Stimulated activated CD8-positive, alpha-beta memory T cell treated with anti-CD3 and anti-CD28 coated beads, Interleukin-7, amount 100 ng/mL, for 48 hours (primary cell): ENCODE measurements at regions not wholly inside any gene's neighbourhood (a gene's known extent, or its start where the extent isn't known, plus 50 kb on each side); places are given as distances from the start of the nearest gene placed in this dataset.

Experiments
- DNase-seq, 2 donors: peaks; one replicate each; pipeline ENCODE4 v3.0.0-alpha.2; 2020; ENCODE audit warnings: low read depth in 1 of 2; ENCODE audit errors: extremely low read depth in 1 of 2

GRCh38 chr2:64196963-64197362 lies 52.7 kb upstream of the PELI1 start:
- no peak for DNase-seq

DNA sequence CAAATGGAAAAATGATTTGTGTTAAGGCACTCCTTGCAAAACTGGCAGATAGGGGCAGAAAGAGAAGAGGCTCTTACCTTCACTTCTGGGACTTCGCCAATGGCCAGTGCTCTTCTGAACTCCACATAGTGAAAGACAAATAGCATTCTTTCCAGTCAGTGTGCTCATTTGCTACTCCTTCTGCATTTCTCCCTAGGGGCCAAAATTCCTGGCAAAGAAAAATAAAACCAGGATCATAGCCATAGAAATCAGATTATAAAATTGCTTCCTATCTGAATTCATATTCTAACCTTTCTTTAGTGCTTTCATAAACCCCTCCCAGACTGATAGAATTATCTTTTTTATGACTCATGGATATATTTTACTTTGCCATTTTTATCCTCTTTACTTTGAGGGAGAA lies 56.9 kb upstream of the PELI1 start:
- no peak for DNase-seq

DNA sequence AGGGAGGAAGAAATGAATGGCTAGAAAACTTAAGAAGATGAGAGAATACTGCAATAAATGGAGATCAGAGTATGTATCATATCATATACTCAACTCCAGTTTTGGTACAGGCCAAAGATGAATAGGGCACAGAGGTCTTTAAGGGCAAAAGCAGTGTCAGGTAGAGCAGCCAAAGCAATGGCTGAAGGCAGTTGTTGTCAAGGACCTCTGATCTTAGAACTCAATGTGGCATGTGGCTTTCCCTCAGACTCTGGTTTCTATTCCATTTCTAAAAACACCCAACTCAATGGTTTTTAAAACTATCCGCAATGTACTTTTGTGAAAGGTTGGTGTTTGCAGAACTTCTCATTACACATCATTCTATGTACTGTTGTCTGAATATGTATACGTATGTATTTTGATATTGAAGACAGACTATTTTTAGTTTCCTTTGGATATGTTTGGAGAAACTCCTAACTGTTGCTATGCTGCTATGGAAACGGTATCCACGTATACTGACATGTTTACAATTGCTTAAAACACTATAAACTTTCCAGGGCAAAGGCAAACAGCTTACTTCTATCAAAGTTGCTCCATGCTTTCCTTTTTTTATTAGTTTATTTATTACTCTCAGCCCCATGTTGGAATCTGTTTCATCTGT lies 58.1 kb upstream of the PELI1 start:
- no peak for DNase-seq

- DNase-seq = no peak
Measured at GRCh38 chr2:64203131-64203857, 59.1 kb upstream of the PELI1 start.

GRCh38 chr2:64203858-64204632 lies 59.8 kb upstream of the PELI1 start:
- no peak for DNase-seq

DNA sequence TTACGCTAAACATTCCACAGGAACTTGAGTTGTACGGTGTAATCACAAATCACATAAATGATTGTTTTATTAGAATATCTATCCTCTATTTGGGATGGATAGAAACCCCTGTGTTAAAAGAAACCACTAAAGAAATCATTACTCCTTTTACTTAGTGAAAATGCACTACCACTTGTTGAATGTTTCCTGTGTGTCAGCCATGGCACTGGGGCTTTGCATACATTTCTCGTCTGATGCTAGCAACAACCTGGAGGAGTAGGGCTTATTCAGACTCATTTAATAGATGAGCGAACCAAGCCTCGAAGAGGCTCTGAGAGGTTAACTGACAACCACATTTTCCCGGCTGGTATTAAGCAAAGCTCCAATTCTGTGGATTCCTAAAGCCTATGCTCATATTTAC lies 60.5 kb upstream of the PELI1 start:
- no peak for DNase-seq

DNA sequence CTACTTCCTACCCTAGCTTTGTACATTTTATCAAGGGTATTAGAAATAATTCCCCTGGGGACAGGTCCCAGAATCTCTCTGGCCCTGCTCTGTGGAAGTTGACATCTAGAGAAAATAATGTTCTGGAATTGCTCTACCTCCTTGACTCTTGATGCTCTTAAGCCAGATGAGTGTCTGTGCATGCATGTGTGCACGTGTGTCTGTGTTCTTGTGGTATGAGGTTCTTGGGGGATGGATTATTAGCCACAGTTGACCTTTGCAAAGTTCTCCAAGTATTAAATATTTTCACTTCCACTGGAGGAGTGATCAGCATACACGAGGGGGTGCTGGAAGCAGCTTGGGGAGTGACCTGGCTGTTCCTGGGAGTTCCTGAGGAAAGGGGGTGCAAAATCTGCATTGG lies 61.2 kb upstream of the PELI1 start:
- no peak for DNase-seq

- DNase-seq = no peak
Measured at GRCh38 chr2:64207573-64207972, 63.4 kb upstream of the PELI1 start.

- DNase-seq = no peak
Measured at GRCh38 chr2:64210816-64211215, 66.6 kb upstream of the PELI1 start.

- no peak for DNase-seq
Measured at GRCh38 chr2:64211276-64211921, 67.2 kb upstream of the PELI1 start.

DNA sequence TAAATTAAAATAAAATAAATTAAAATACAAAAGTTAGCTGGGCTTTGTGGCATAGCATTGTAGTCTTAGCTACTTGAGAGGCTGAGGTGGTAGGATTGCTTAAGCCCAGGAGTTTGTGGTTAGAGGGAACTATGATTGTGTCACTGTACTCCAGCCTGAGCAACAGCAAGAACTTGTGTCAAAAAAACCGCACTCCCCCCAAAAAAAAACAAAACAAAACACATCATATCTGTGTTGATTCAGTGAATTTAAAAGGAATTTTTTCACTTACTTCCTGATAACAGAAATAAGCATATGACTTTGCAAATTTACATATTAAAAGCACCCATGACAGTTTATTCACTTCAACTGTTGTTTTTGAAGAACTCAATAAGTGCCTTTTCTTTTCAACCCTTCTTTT lies 68.1 kb upstream of the PELI1 start:
- DNase-seq = no peak

DNA sequence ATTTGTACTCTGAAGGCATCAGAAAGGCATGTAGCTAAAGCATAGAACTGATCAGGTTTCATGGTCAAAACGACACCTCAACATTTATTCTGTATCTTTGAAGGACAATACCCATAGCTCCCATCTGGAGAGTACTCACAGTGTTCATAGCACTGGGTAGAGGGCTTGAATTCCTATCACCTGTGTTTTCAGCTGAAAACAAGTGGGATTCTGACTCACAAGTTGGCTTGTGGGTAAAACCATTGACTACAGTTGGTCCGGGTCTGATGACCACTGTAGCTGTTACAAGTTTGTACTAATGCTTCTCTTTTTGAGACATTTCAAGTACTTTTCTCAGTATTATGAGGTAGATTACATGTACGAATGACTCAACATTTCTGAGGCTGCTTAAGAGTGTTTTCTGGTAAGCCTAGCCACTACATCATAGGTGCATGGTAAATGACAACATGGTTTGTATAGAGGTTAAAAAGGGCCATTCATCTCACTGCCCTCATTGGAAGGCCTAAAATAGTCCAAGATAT lies 68.6 kb upstream of the PELI1 start:
- peak; percentile 20 to 50 for DNase-seq

DNA sequence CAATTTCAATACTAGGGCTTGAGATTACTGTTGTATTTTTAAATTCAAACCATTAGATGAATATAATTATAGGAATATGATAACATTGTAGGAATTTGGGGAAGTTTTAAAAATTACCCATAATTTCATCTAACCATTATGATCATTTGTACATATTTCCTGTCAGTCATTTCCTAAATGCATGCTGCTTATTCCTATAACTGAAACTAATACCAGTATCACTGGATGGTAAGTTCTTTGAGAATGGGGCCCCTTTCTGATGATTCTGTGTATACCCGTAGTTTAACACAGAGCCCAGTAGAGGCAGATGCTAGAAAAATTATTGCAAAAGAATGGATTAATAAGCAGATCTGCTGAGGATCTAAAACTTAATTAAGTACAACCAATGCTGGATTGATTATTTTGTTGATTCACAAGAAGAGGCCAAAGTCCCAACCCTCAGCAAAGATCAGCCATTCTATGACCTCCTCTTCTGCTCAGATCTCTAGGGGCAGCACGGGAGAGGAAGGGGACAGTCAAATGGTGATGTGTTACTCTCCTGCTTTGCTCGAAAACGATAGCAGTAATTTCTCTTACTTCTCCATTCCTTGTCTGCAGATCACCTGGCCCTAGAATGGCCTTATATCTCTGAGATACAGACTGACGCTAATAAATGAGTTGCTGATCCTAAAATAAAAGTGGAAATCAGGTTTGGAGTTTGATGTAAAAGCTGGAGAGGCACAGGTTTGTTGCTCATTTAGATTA lies 69.5 kb upstream of the PELI1 start:
- DNase-seq = no peak

GRCh38 chr2:64214281-64215115 lies 70.3 kb upstream of the PELI1 start:
- DNase-seq = no peak

DNA sequence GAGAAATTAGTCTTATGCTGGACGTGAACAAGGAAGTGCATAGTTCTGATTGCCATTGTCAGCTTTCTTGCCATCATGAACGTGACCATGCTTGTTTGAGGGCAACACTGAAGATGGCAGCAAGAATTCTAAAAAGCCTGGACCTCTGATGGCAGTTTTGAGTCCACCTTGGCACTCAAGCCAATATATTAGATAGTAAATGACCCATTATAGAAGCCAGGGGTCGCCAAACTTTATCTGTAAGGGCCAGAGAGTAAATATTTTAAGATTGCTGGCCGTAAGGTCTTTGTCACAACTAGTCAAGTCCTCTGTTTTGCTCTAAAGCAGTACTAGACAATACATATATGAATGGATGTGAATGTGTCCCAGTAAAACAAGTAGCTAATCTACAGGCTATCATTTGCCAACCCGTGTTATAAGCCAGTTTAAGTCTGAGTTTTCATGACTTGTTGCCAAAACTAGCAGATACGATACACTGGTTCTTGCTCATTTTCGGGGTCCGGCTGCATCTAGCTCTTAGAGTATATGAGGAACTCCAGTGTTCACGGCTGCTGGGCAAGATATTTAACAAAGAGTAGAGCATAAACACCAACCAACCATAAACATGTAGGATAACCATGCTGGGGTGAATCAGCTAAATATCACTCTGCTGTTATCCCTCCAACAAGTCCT lies 73.1 kb upstream of the PELI1 start:
- DNase-seq = no peak

- no peak for DNase-seq
Measured at GRCh38 chr2:64218137-64218802, 74.0 kb upstream of the PELI1 start.

GRCh38 chr2:64219149-64219548 lies 74.9 kb upstream of the PELI1 start:
- DNase-seq = no peak

DNA sequence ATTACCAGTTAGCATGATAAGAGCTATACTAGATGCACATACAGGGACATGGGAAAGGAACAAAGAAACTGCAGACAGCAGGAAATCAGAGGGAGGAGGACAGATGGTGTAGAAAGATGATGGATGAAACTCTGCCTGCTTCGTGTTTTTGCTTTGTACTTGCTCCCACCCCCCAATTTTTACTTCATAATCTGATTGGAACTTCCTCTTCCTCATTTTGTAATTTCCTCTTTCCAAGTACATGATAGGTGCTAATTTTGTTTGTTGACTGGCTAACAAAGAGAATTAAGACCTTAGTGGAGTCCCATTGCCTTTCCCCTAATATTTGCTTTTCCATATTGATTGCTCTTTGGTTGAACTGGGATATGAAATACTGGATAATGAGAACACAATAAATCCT lies 76.0 kb upstream of the PELI1 start:
- DNase-seq = no peak
